Hindlimb muscle (tissue), 1 donor: ENCODE measurements at regions not wholly inside any gene's neighbourhood (a gene's known extent, or its start where the extent isn't known, plus 50 kb on each side); places are given as distances from the start of the nearest gene placed in this dataset.
"Not testable (repeated sequence)": the region's sequence is repeated elsewhere in the genome, so short reads cannot be mapped to it uniquely, and the experiment has no call there.

Experiments
- DNase-seq: peaks from one replicate; pipeline ENCODE4 v3.0.0-alpha.2; 2013

DNA sequence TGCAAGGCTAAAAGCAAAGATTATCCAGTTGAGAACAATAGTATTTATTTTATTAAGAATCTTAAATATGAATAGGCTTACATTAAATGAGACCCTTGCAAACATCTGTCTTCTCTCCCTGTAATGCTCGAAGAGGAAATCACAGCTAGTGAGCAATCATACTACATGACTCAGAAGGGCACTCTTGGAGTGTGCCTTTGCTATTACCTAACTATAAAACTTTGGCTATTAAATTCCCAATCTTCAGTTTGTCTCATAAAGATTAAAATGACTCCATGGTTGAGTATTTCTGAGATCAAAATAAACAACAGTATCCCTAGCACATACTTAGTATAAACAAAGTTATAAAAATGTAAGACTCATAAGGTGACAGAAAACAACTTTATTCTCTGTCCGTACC, 296.9 kb downstream of the KCNJ3 start:
- no peak for DNase-seq

DNA sequence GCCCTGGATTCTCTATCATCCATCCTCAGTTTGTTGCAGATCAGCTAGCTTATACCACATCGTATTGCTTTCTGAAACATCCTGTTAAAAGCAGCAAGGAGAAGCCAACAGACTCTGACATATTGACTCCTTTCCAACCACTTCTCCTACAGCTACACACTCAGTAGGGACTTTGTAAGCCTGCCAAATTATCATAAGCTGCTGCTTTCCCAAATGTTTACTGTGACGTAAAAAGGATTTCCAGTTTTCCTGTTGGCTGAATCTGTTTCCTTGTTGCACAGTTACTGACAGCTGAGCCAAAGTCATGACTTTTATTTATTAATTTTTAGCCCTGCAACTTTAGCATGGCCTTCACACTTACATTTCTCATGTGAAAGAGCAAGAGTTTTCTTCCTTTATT, 294.3 kb downstream of the KCNJ3 start:
- DNase-seq: peak; percentile 3

DNA sequence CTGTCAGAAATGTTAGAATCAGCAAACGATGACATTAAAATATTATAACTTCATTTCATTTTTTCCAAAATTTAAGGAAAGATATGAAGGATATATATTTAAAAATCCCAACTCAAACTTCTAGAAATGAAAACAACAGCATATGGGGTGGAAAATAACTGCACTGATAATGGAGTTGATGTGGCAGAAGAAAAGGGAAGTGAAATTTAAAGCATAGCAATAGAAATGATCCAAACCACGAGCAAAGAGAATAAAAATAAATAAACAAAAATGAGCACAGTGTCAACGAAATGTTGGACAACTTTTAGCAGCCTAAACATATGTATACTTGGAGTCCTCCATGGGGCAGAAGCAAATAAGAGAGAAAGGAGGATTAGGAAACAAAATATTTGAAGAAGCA, 280.2 kb downstream of the KCNJ3 start:
- no peak for DNase-seq

DNA sequence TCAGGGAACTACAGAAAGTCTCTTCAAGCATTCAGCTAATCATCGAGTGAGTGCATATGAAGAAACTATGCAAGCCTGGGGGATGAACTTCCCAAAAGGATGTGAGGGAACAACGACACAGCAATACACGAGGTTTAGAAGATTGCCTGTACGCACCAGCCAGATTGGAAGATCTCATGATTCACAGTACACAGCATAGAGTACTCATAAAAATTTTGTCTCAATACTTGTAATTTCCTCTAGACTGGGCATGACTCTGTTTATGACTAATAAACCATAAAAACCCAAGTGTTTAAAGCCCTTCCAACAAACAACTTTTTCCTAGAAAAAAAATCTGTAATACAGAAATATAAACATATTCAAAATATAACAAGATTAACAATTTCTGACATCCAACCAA, 279.7 kb downstream of the KCNJ3 start:
- DNase-seq: no peak

DNA sequence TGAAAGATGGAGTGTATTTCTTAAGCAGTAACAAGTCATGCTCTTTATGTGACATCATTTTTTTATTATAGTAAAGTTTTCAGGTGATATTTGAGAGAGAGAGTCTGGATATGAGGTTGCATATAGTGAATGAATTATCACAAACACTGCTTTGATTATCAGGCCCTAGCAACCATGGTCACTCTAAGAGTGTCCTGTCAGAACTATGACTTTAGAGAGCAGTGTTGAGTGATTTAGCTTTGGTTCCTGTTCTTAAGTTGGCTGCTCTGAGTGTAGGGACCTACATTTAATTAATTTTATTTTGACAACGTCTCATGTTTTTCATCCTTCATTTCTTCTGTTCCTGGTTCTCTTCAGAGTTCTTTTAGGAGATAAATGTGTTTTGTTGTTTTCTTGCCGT, 275.5 kb downstream of the KCNJ3 start:
- DNase-seq: no peak

DNA sequence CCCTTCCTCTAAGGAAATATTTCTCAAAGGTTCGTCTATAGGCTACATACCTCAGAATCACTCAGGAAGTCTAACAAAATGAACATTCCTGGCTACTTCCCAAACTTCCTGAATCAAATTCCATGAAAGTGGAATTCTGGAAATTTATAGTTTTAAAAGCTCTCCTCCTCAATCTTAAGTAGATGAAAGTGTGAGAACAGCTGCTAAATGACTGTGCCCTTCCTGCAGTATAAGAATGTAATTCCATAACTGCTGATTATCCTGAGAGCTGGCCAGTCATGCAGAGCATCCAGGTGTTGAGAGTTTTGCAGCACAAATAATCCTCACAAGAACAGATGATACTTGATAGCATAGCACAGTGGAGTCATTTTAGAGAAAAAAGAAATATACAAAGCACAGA, 265.0 kb downstream of the KCNJ3 start:
- no peak for DNase-seq

DNA sequence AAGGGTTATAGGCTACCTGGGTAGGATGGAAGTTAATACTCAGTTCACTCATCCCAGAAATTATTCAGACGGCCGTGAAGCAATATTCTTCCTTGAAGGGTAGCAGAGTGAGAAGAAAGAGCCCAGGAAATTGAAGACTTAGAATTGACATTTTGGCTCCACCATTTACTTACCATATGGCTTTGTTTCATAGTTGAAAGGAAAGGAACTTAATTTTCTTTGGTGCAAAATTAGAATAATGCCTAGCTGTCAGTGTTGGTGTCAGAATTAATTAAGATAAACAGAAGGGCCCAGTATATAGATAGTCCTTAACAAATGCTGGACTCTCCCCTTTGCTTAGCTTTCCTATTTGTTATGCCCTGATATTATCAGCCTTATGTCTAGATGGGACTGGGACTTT, 263.2 kb downstream of the KCNJ3 start:
- DNase-seq: no peak

DNA sequence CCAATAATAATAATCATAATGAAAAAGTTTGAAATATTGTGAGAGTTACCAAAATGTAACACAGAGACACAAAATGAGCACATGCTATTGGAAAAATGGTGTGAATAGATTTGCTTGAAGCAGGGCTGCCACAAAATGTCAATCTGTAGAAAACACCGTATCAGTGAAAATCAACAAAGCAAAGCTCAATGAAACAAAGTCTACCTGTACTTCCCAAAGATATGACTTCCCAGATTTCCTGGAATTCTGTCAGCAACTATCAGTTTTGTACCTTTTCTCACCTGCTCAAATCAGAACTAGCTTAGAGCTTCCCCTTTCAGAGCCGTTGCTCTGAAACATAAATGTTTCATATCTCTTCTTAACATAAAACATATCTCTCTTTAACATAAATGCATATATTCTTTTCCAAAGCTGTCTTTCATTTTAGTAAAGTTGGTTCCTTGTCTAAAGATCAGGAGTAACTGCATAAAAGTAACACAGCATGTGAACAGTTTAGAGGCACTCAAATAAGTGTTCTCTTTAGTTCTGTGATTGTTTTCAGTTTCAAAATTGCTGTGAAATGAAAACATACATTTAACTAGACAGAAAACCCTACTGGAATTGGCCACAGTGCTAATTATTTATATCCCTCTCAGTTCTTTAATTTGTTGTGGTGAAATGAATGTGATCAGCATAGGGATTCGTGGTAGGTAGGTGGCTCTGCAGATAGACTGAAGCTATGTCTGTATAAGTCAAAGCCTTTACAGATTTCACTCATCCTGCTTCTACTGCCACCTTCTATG, 262.5 kb downstream of the KCNJ3 start:
- no peak for DNase-seq

DNA sequence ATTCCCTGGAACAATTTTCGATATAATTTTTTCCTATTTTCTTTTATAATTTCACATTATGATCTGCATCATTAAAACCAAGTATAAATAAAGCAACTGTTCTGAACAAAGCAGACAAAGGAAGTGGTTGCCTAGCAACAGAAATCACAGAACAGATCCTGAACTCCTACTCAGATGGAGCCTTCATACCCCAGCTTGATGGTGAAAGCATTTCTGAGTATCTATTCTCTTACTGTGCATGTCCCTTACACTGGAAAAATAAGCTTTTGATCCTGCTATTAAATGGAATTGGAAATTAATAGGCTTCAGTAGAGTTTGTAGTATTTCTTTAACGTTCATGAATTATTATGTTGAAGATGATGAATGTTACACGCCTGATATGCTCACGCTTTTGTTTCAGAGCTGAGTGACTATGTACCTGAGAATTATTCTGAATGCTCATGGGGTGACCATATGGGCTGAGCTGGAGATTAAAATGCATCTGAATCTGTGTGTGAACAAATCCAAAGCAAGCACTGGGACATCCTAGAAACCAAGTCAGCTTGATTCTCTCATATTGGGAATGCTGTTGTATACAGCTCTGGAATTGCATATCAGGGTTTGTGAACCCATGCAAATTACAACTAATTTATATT, 254.0 kb downstream of the KCNJ3 start:
- no peak for DNase-seq

DNA sequence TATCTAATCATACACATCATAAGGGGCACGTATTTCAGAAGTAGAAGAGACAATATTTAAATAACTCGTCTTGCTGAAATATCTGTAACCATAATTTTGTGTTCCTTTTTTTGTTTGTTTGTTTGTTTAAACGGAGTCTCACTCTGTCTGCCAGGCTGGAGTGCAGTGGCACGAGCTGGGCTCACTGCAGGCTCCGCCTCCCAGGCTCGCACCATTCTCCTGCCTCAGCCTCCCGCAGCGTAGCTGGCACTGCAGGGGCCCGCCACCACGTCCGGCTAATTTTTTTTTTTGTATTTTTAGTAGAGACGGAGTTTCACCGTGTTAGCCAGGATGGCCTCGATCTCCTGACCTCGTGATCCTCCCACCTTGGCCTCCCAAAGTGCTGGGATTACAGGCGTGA, 248.9 kb downstream of the KCNJ3 start:
- not testable (repeated sequence) for DNase-seq

DNA sequence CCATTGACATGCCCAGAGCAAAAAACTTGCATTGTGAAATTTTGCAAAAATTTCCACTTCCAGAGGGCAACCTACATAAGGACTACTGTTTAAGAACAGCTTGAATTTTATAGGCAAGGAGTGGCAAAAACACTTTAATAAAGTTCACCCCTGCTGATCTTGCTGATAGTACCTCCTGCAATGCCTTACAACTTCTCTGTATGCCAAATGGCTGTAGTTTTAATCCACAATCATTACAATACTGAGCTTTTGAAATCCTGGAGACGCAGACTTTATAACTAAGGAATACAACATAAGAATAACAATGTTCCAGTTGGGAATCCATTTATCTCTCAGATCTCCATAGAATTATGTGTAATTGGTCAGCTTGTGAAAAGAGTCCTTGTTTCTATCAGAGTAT, 247.5 kb downstream of the KCNJ3 start:
- no peak for DNase-seq

DNA sequence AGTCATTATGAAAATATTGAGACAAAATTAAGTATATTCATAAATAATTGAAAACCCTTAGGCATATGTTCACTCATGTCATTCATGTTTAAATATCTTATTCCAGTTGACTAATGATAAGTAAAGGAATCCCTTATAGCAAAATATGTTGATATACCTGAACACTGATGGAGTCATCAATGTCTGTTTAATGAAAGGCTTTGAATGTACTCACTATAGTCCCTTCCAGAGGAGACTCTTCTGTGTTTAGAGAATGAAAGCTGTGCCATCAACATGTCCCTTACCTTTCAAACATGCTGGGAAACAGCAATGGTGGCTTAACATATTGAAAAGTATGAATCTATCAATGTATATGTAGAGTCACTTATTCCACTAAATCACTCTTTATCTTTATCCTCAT, 242.9 kb downstream of the KCNJ3 start:
- no peak for DNase-seq

DNA sequence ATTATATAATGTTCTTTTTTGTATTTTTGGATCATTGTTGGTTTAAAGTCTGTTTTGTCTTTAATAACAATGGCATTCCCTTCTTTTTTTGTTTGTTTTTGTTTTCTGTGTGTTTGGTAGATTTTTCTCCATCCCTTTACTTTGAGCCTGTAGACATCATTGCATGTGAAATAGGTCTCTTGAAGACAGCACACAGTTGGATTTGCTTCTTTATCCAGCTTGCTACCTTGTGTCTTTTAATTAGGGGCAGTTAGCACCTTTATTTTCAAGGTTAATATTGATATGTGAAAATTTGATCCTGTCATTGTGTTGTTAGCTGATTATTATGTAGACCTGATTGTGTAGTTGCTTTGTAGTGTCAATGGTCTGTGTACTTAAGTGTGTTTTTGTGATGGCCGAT, 235.7 kb downstream of the KCNJ3 start:
- no peak for DNase-seq

DNA sequence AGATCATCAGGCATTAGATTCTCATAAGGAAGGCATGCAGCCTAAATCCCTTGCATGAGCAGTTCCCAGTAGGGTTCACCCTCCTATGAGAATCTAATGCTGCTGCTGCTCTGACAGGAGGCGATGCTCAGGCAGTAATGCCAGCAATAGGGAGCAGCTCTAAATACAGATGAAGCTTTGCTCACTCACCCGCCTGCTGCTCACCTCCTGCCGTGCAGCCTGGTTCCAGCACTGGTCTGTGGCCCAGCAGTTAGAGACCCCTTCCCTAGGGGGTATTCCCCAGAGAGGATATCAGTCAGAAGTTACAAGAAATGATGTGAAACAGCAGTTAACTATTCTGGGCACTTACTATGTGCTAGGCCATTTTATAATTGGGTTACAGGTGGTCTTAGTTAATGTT, 226.0 kb downstream of the KCNJ3 start:
- DNase-seq: no peak

DNA sequence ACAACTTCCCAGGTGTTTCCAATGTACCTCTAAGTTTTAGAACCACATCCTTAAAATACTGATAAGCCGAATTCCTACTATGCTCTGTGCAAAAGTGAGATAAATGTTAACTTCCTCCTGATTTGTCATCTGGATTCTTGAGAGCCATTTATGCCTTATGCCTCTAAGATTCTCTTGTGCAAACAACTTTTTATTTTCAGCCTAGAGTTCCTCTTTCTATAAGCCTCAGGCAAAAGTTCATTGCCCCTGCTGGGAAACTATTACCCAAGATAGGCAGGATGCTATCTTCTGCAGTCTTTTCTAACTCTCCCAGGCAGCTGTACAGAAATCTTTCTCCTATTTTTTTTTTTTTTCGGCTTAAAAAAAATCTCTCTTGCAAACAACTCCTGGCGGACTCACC, 216.1 kb downstream of the KCNJ3 start:
- DNase-seq: peak; percentile 6

DNA sequence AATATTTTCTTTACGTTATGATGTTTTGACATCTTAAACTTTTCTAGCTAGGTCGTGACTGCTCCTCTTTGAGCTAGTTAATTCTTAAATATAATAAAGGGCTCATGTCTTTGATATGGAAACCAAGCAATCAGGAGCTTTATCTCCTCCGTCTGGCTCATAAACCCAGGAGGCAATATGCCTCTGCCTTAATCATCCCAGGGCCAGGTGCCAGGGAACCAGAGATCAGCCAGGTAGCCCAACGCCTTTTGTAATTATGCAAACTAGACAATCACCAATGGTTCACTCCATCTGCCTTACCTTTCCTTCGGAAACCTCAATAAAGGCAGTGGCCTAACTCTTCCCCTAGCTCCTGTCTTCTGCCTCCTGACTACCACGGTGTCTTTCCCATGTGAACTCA, 213.7 kb downstream of the KCNJ3 start:
- DNase-seq: no peak

DNA sequence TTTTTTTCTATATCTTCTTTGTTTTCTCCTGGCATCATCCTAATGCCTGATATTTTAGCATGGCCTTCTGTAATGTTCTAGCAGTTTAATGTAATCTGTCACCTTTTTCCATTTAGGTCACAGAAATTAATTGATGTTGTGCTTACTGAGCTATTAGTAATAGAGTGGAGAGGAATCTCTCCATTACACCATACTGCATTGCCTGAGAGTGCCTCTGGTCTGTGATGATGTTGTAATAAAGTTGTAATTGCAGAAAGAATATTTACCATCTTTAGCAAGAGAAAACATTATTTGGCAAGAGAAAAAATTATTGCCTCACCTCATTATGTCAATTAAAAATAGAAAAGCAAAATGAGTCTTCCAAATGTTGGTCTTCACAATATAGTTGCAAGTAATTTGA, 213.2 kb downstream of the KCNJ3 start:
- DNase-seq: no peak

DNA sequence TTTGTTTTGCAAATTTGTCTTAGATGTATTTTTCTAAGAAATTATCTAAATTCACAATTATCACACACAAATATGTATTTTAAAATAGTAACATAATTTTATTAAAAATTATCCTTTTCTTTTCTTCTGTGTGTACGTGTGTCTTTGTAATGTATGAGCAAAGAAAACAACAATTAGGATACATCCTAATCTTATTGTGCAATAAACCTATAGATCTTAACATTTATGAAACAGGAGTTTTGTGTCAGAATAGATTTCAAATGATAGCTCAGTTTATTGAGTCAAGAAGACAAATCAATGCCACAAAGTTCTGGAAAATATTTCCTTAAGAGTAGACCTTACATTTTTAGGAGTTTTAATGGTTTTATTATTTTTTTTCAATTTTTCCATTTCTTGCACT, 212.2 kb downstream of the KCNJ3 start:
- DNase-seq: no peak

DNA sequence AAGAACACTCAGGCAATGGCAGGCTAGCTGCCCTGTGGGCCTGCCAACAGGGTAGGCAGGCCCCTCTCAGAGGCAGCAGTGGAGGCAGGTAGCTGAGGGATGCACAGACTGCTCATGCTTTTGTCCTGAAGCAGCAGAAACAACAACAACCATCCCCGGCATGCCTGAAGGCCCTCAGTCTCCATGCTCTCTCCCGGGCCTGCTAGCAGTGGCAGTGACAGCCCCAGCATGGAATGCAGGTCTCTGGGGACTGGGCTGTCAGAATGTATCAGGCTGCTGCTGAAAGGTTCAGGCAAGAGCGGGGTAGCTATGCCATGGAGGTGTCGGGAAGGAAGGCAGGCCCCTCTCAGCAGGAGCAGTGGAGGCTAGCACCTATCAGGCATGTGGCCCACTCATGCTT, 209.8 kb downstream of the KCNJ3 start:
- no peak for DNase-seq
